NCI-H146 treated with DMSO at 0.1 percent for 48 hours (cell line): ENCODE measurements at regions not wholly inside any gene's neighbourhood (a gene's known extent, or its start where the extent isn't known, plus 50 kb on each side); places are given as distances from the start of the nearest gene placed in this dataset.

Experiments
- DNase-seq: peaks from one replicate; lab custom pipeline; 2025; ENCODE audit not compliant: unreplicated experiment; lab: John Stamatoyannopoulos, UW

GRCh38 chr2:5442736-5443135 is 249.4 kb upstream of the SOX11 start:
- no peak for DNase-seq

GRCh38 chr2:5444168-5444567 is 248.0 kb upstream of the SOX11 start:
- no peak for DNase-seq

GRCh38 chr2:5444854-5445253 is 247.3 kb upstream of the SOX11 start:
- no peak for DNase-seq

GRCh38 chr2:5449867-5450266 is 242.3 kb upstream of the SOX11 start:
- no peak for DNase-seq

- DNase-seq, result no peak
Measured at GRCh38 chr2:5453220-5454050, 238.7 kb upstream of the SOX11 start.

GRCh38 chr2:5454051-5454390 is 238.2 kb upstream of the SOX11 start:
- no peak for DNase-seq

- no peak for DNase-seq
Measured at GRCh38 chr2:5459041-5459440, 233.1 kb upstream of the SOX11 start.

- DNase-seq, result no peak
Measured at GRCh38 chr2:5464657-5465056, 227.5 kb upstream of the SOX11 start.

- no peak for DNase-seq
Measured at GRCh38 chr2:5465859-5466258, 226.3 kb upstream of the SOX11 start.

GRCh38 chr2:5467178-5467905 is 224.8 kb upstream of the SOX11 start:
- no peak for DNase-seq

GRCh38 chr2:5472673-5473072 is 219.5 kb upstream of the SOX11 start:
- peak; percentile 18 for DNase-seq

GRCh38 chr2:5473635-5474034 is 218.5 kb upstream of the SOX11 start:
- DNase-seq, result no peak

- no peak for DNase-seq
Measured at GRCh38 chr2:5474716-5475115, 217.5 kb upstream of the SOX11 start.

GRCh38 chr2:5479265-5479928 is 212.8 kb upstream of the SOX11 start:
- DNase-seq, result no peak

GRCh38 chr2:5482929-5483331 is 209.3 kb upstream of the SOX11 start:
- no peak for DNase-seq

GRCh38 chr2:5484868-5485267 is 207.3 kb upstream of the SOX11 start:
- no peak for DNase-seq

GRCh38 chr2:5491523-5491922 is 200.7 kb upstream of the SOX11 start:
- no peak for DNase-seq

- no peak for DNase-seq
Measured at GRCh38 chr2:5493256-5493655, 198.9 kb upstream of the SOX11 start.

GRCh38 chr2:5494212-5494611 is 198.0 kb upstream of the SOX11 start:
- DNase-seq, result no peak

GRCh38 chr2:5495586-5495985 is 196.6 kb upstream of the SOX11 start:
- DNase-seq, result peak; percentile 6

- DNase-seq, result no peak
Measured at GRCh38 chr2:5497874-5498273, 194.3 kb upstream of the SOX11 start.

GRCh38 chr2:5501807-5502206 is 190.4 kb upstream of the SOX11 start:
- DNase-seq, result no peak
